GM12865 (cell line): ENCODE measurements at regions not wholly inside any gene's neighbourhood (a gene's known extent, or its start where the extent isn't known, plus 50 kb on each side); places are given as distances from the start of the nearest gene placed in this dataset.

Experiments
- DNase-seq: peaks from one replicate; pipeline ENCODE4 v3.0.0; 2010; ENCODE audit warnings: low read depth
- H3K4me3 ChIP-seq: 2 replicates; pipeline ENCODE4 v1.5.1; 2011; ENCODE audit warnings: mild to moderate bottlenecking, low read depth, low read length, control low read depth
- TF ChIP-seq, protein P1 (sequence below): IDR thresholded peaks from 2 replicates; pipeline ENCODE4 v1.5.1; 2011; ENCODE audit warnings: low read length, control low read depth, low read depth, inconsistent platforms; ENCODE audit not compliant: insufficient read depth; ENCODE audit errors: missing control alignments

DNA sequence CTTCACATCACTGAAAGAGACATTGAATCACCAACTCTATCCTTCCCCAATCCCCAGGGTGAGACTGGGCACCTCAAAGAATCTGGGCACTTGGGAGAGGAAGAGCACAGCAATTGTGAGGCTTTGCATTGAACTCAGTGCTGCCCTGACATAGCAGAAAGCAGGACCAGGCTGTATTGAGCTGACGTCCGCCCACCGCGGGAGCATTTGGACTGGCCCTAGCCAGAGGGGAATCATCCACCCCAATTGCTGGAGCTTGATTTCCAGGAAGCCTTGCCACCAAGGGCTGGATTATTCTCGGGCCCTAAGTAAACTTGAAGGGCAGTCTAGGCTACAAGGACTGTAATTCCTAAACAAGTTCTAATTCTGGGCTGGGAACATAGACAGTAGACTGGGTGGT, 416.3 kb upstream of the PHF14 start:
- DNase-seq, result no peak
- no peak overlapping the region for H3K4me3 ChIP-seq
- TF ChIP-seq, protein P1, sequence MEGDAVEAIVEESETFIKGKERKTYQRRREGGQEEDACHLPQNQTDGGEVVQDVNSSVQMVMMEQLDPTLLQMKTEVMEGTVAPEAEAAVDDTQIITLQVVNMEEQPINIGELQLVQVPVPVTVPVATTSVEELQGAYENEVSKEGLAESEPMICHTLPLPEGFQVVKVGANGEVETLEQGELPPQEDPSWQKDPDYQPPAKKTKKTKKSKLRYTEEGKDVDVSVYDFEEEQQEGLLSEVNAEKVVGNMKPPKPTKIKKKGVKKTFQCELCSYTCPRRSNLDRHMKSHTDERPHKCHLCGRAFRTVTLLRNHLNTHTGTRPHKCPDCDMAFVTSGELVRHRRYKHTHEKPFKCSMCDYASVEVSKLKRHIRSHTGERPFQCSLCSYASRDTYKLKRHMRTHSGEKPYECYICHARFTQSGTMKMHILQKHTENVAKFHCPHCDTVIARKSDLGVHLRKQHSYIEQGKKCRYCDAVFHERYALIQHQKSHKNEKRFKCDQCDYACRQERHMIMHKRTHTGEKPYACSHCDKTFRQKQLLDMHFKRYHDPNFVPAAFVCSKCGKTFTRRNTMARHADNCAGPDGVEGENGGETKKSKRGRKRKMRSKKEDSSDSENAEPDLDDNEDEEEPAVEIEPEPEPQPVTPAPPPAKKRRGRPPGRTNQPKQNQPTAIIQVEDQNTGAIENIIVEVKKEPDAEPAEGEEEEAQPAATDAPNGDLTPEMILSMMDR, result no peak

DNA sequence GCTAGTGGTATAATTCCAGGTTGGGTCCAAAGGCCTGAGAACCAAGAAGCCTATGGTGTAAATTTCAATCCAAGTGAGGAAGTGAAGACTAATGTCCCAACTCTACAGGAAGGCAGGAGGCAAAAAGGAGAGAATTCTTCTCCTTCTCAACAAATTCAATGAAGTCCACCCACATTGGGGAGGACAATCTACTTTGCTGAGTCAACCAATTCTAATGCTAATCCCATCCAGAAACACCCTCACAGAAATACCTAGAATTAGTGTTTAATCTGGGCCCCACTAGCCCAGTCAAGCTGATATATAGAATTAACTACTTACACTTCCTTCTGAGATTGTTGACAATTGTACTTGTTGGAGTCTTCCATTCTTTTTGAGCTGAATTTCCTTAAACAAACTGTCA, 413.2 kb upstream of the PHF14 start:
- TF ChIP-seq, protein P1, result no peak
- no peak for DNase-seq
- H3K4me3 ChIP-seq, result no peak overlapping the region

DNA sequence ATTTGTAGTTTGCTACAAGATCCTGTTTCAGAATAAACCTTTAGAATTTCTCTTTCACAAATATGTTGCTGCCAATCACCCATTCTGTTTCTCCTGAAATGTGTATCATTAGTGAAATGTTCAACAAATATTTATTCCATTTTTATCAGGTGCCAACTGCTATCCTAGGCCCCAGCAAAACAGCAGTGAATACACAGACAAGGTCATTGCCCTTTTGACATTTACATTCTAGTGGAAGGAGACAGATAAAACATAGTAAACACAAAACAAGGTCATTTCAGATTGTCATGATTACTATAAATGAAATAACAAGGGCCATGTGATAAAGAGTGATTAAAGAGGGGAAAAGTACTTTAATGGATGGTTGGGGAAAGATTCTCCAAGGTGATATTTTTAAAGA, 404.8 kb upstream of the PHF14 start:
- no peak overlapping the region for H3K4me3 ChIP-seq
- TF ChIP-seq, protein P1, result no peak
- no peak for DNase-seq

DNA sequence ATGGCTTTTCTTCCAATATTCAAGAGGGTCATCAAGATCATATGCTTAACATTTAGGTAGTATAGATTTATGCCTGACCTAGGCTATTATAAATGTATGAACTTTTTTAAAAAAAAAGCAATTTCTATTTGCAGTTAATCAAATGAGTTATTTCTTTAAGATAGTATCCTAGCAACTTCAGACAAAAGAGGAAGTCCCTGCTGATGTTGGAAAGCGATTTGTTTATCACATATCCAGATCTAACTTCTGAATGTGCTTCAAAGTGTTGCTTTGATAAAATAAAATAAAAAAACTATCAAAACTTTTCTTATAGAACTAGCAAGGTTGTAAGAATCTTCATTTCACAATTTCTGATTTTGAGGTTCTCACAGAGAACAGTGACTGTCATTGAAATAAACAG, 401.9 kb upstream of the PHF14 start:
- DNase-seq, result no peak
- TF ChIP-seq, protein P1, result no peak
- no peak overlapping the region for H3K4me3 ChIP-seq

DNA sequence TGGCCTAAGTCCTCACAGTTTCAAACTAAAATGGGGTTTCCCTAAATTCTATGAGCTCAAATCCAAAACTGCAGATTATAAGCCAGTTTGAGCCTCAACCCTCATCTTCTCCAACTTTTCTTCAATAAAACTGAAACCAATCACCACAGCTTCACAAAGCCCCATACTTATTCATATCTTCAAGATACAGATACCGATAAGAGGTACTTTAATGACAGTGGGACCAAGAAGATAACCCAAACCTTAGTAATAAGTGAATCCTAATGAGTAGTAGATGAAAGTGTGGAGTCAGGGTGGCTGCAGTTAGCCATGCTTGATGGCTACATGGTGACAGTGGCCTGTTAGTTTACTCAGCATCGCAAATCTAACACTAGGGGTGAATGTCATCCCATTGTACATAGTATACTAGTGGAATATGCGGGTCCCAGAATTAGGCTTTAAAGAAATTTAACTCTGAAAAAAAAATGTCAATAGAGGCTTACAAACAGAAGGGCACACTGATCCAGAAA, 395.8 kb upstream of the PHF14 start:
- no peak overlapping the region for H3K4me3 ChIP-seq
- TF ChIP-seq, protein P1, result no peak
- DNase-seq, result no peak

DNA sequence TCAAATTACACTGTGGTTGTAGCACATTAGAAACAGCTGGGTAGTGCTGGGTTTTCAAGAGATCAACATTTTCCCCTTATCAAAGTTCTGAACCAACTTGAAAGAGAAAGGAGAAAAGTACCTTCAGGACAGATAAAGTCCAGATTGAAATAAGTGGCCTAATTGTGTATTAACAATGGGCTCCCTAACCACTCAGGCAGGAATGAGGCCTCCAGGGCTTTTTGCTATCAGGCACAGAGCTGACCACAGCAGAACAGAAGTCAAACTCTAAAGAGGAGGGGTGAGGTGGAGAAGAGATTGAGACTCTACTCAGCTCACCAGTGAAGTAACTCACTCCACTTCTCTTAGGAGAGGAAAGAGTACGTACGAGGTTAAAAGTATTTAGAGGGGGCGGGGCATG, 394.1 kb upstream of the PHF14 start:
- DNase-seq, result no peak
- TF ChIP-seq, protein P1, result no peak
- H3K4me3 ChIP-seq, result no peak overlapping the region

DNA sequence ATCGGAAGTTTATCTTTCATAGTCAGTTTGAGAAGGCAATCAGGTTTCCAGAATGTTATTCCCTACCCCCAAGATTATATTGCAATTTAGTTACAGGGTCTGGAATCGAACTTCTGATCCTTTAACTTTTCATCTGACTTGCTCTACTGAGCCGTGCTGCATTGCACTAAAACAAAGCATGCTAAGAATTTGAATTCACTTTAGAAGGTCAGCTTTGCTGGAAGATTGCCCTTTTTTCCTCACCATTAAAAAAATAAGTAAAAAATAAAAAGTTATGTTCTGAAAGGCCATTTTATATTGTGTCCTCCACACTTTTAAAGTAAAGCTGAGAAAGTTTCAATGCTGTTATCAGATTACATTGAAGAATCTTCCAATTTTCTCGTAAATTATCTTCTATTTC, 388.8 kb upstream of the PHF14 start:
- no peak for DNase-seq
- H3K4me3 ChIP-seq, result no peak overlapping the region
- TF ChIP-seq, protein P1, result no peak
